ENCODE measurements at regions not wholly inside any gene's neighbourhood (a gene's known extent, or its start where the extent isn't known, plus 50 kb on each side); places are given as distances from the start of the nearest gene placed in this dataset.

- H3K27ac ChIP-seq (ENCODE audit: low read length) = peak overlapping the region; percentile 74; the same call in 1 of the 2 replicates
- no peaks in the 10 kb centered on the region for H3K9me2 ChIP-seq (replicated peaks; ENCODE audit: insufficient read depth, low read length)
- H3K9ac ChIP-seq (ENCODE audit: low read length) = peak overlapping the region; percentile 49; the same call in 1 of the 2 replicates
- H3K4me2 ChIP-seq (ENCODE audit: low read depth, low read length) = peak overlapping the region; percentile 66
- H3K4me1 ChIP-seq (ENCODE audit: low read length) = 0 out of 2 replicates have a peak, but pooled peaks cover 4% of the 10 kb centered on the region
- H3K4me3 ChIP-seq (ENCODE audit: low read length) = peak overlapping the region; percentile 47
- H3K79me2 ChIP-seq (ENCODE audit: low read length) = no peaks in the 10 kb centered on the region
- no peaks in the 10 kb centered on the region for H3K36me3 ChIP-seq (replicated peaks; ENCODE audit: insufficient read depth, low read length)
- DNase-seq = peak; percentile 92
- no peaks in the 10 kb centered on the region; the same call in 1 of the 2 replicates for H3K9me3 ChIP-seq (replicated peaks; ENCODE audit: insufficient read depth, low read length)
- TF ChIP-seq EZH2 (optimal IDR thresholded peaks at IDR 0.05; ENCODE audit: low read depth, low read length) = no peak
- TF ChIP-seq EZH2phosphoT487 (IDR thresholded peaks at IDR 0.05; ENCODE audit: low read length) = no peak
- TF ChIP-seq CTCF (IDR thresholded peaks at IDR 0.05; ENCODE audit: low read length) = no peak
- no peaks in the 10 kb centered on the region for H3K27me3 ChIP-seq (replicated peaks; ENCODE audit: insufficient read depth, low read length)
- peaks cover 9% of the 10 kb centered on the region for H3F3A ChIP-seq (ENCODE audit: insufficient read depth, low read length)
- peak overlapping the region; percentile 84; the same call in 1 of the 2 replicates for H2AFZ ChIP-seq (ENCODE audit: low read length)
- no peaks in the 10 kb centered on the region for H4K20me1 ChIP-seq (ENCODE audit: insufficient read depth, low read length)
Measured at GRCh38 chr4:63663870-63664269, 745.4 kb downstream of the TECRL start.

GRCh38 chr4:63644396-63644795, 764.9 kb downstream of the TECRL start:
- Histone ChIP-seq H3K4me1 (ENCODE audit: low read length) (no peaks in the 10 kb centered on the region), H4K20me1 (ENCODE audit: insufficient read depth, low read length) (no peaks in the 10 kb centered on the region), H3K27me3 (replicated peaks; ENCODE audit: insufficient read depth, low read length) (no peaks in the 10 kb centered on the region), H3K9ac (ENCODE audit: low read length) (no peak overlapping the region), H3K4me3 (ENCODE audit: low read length) (no peak overlapping the region), H3K9me3 (replicated peaks; ENCODE audit: insufficient read depth, low read length) (no peaks in the 10 kb centered on the region), H3K9me2 (replicated peaks; ENCODE audit: insufficient read depth, low read length) (no peaks in the 10 kb centered on the region), H3K4me2 (ENCODE audit: low read depth, low read length) (no peak overlapping the region), H2AFZ (ENCODE audit: low read length) (no peak overlapping the region), H3K27ac (ENCODE audit: low read length) (no peak overlapping the region), H3F3A (ENCODE audit: insufficient read depth, low read length) (no peaks in the 10 kb centered on the region), H3K36me3 (replicated peaks; ENCODE audit: insufficient read depth, low read length) (no peaks in the 10 kb centered on the region), H3K79me2 (ENCODE audit: low read length) (no peaks in the 10 kb centered on the region)
- TF ChIP-seq EZH2 (optimal IDR thresholded peaks at IDR 0.05; ENCODE audit: low read depth, low read length) (no peak), CTCF (IDR thresholded peaks at IDR 0.05; ENCODE audit: low read length) (no peak), EZH2phosphoT487 (IDR thresholded peaks at IDR 0.05; ENCODE audit: low read length) (no peak)
- no peak for DNase-seq

- H3F3A ChIP-seq (ENCODE audit: insufficient read depth, low read length) = no peaks in the 10 kb centered on the region
- no peak overlapping the region for H3K9ac ChIP-seq (ENCODE audit: low read length)
- H3K4me2 ChIP-seq (ENCODE audit: low read depth, low read length) = no peak overlapping the region
- H3K9me2 ChIP-seq (replicated peaks; ENCODE audit: insufficient read depth, low read length) = no peaks in the 10 kb centered on the region
- no peak overlapping the region for H2AFZ ChIP-seq (ENCODE audit: low read length)
- no peaks in the 10 kb centered on the region for H4K20me1 ChIP-seq (ENCODE audit: insufficient read depth, low read length)
- H3K4me1 ChIP-seq (ENCODE audit: low read length) = no peaks in the 10 kb centered on the region
- DNase-seq = no peak
- no peak overlapping the region for H3K27ac ChIP-seq (ENCODE audit: low read length)
- H3K36me3 ChIP-seq (replicated peaks; ENCODE audit: insufficient read depth, low read length) = no peaks in the 10 kb centered on the region
- H3K79me2 ChIP-seq (ENCODE audit: low read length) = no peaks in the 10 kb centered on the region
- H3K9me3 ChIP-seq (replicated peaks; ENCODE audit: insufficient read depth, low read length) = no peaks in the 10 kb centered on the region
- H3K4me3 ChIP-seq (ENCODE audit: low read length) = no peak overlapping the region
- H3K27me3 ChIP-seq (replicated peaks; ENCODE audit: insufficient read depth, low read length) = no peaks in the 10 kb centered on the region
- TF ChIP-seq EZH2 (optimal IDR thresholded peaks at IDR 0.05; ENCODE audit: low read depth, low read length) = no peak
- no peak for TF ChIP-seq EZH2phosphoT487 (IDR thresholded peaks at IDR 0.05; ENCODE audit: low read length)
- no peak for TF ChIP-seq CTCF (IDR thresholded peaks at IDR 0.05; ENCODE audit: low read length)
Measured at GRCh38 chr4:63637270-63637669, 772.0 kb downstream of the TECRL start.
